Mucosa of gallbladder (tissue), 1 donor: ENCODE measurements at regions not wholly inside any gene's neighbourhood (a gene's known extent, or its start where the extent isn't known, plus 50 kb on each side); places are given as distances from the start of the nearest gene placed in this dataset.
"Not testable (repeated sequence)": the region's sequence is repeated elsewhere in the genome, so short reads cannot be mapped to it uniquely, and the experiment has no call there.

Experiments
- DNase-seq: peaks from one replicate; pipeline ENCODE4 v3.0.0-alpha.2; 2020; ENCODE audit warnings: low spot score
- donor health status: DM: no; HTN: no; CAD: no.

- DNase-seq = no peak
Observed at GRCh38 chr6:139758209-139758611, 383.8 kb upstream of the CITED2 start.

GRCh38 chr6:139757784-139758183 lies 383.3 kb upstream of the CITED2 start:
- no peak for DNase-seq

GRCh38 chr6:139756381-139756780 lies 381.9 kb upstream of the CITED2 start:
- no peak for DNase-seq

GRCh38 chr6:139754898-139755775 lies 380.7 kb upstream of the CITED2 start:
- no peak for DNase-seq

- DNase-seq = no peak
Observed at GRCh38 chr6:139753198-139753861, 378.9 kb upstream of the CITED2 start.

- DNase-seq = no peak
Observed at GRCh38 chr6:139752086-139752485, 377.6 kb upstream of the CITED2 start.

GRCh38 chr6:139751179-139751578 lies 376.7 kb upstream of the CITED2 start:
- DNase-seq = no peak

- DNase-seq = no peak
Observed at GRCh38 chr6:139748353-139749146, 374.1 kb upstream of the CITED2 start.

GRCh38 chr6:139747154-139747553 lies 372.7 kb upstream of the CITED2 start:
- DNase-seq = no peak

GRCh38 chr6:139744891-139745290 lies 370.4 kb upstream of the CITED2 start:
- no peak for DNase-seq

GRCh38 chr6:139743664-139744437 lies 369.4 kb upstream of the CITED2 start:
- no peak for DNase-seq

GRCh38 chr6:139742671-139743070 lies 368.2 kb upstream of the CITED2 start:
- no peak for DNase-seq

- no peak for DNase-seq
Observed at GRCh38 chr6:139738801-139739455, 364.5 kb upstream of the CITED2 start.

- no peak for DNase-seq
Observed at GRCh38 chr6:139736325-139736906, 362.0 kb upstream of the CITED2 start.

- DNase-seq = peak; percentile 43
Observed at GRCh38 chr6:139732451-139732850, 358.0 kb upstream of the CITED2 start.

GRCh38 chr6:139730340-139730974 lies 356.0 kb upstream of the CITED2 start:
- no peak for DNase-seq

GRCh38 chr6:139728876-139729427 lies 354.5 kb upstream of the CITED2 start:
- DNase-seq = no peak

- DNase-seq = not testable (repeated sequence)
Observed at GRCh38 chr6:139726272-139726671, 351.8 kb upstream of the CITED2 start.

- DNase-seq = no peak
Observed at GRCh38 chr6:139722530-139722929, 348.1 kb upstream of the CITED2 start.

GRCh38 chr6:139721954-139722353 lies 347.5 kb upstream of the CITED2 start:
- no peak for DNase-seq
